LoVo (cell line): ENCODE measurements at regions not wholly inside any gene's neighbourhood (a gene's known extent, or its start where the extent isn't known, plus 50 kb on each side); places are given as distances from the start of the nearest gene placed in this dataset.

Source experiments
- DNase-seq: peaks from one replicate; pipeline ENCODE4 v3.0.0-alpha.2; 2016; ENCODE audit warnings: low spot score

- no peak for DNase-seq
Measured at GRCh38 chr2:156164091-156164720, 168.3 kb downstream of the NR4A2 start.

- DNase-seq = no peak
Measured at GRCh38 chr2:156158808-156159207, 173.7 kb downstream of the NR4A2 start.

DNA sequence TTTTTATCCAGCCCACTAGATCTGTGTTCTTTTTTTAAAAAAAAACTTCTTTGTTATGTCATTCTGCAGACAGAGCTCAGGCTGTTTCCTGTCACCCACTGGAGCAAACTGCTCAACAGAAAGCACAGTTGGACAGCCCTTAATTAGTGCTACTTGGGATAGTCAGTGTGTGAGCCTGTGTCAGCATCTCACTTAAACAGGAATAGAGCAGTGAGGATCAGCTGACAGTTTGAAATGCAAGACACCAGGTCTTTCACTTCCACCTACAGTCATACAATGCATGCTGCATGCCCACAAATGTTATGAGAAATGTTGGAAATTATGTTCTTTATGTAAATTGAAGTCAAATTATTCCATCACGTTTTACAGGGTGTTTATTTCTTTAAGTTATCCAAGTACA lies 174.9 kb downstream of the NR4A2 start:
- DNase-seq = no peak

DNA sequence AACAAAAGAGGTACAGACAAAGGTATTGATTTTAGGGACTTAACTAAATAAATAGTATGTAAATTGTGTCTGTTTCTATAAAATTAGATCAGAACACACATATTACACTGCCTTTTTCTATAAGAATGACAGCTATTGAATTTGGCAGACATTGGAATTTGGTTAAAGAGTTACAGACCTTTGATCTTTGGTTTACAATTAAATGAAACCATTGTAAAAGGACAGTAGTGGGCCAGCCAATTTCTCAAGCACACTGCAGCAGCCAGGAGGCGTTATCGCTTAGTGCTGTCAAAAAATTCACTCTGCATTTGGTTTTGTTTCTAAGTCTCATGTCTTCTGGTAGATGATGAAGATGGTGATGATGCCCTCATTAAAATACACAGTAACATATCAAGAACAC lies 175.9 kb downstream of the NR4A2 start:
- no peak for DNase-seq

DNA sequence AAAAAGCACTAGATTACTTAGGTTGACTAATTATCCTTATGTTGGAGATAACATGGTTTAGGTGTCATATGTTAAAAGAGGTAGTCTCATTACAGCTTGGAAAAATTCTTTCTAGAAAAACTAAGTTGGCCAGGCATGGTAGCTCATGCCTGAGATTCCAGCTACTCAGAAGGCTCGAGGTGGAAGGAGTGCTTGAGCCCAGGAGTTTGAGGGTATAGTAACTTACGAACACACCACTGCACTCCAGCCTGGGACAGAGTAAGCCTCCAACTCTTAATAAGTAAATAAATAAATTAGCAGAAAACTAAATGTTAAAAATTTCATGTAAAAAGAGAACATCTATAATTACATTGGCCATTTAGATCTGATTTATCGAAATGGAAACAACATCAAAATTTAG lies 177.2 kb downstream of the NR4A2 start:
- DNase-seq = no peak

GRCh38 chr2:156151351-156151750 lies 181.2 kb downstream of the NR4A2 start:
- DNase-seq = no peak

DNA sequence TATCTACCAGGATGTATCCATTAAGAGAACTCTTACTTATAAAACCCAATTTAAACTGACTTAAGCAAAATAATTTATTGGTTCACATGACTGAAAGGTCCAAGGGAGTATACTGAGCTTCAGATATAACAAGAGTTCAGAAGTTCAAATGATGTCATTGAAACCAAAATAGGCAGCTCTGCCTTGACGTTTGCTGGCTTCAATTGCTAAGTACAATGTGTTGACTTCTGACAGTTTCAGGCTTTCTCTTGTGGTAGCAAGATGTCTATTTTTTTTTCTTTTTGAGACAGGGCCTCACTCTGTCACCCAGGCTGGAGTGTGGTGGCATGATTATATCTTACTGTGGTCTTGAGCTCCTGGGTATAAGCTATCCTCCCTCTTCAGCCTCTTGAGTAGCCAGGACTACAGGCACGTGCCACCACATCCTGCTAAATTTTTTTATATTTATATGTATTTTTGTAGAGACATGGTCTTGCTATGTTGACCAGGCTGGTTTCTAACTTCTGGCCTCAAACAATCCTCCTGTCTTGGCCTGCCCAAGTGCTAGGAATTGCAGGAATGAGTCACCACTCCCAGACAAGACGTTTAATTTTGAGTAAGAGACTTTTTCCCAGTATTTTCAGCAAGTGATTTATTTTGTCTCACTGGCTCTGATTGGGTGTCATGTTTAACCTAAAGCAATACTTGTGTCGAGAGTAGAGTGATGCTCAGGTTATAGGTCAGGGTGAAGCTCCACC lies 184.8 kb downstream of the NR4A2 start:
- DNase-seq = no peak

DNA sequence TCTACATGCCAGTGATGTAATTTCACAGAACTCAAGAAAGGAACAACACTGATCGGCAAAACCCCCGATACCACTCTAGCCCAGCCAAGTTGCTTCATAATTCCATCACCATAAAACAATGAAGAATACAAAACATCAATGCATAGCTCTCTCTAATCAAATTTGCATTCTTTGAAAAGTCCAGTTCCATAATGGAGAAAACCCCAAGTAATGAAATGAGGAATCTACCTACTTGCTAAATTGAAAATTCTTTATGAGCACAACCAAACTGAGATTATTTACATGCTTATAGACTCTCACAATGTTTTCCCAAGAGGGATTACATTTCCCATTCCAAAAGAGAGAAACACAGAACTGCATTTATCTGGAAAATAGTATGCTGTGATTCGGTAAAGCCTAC lies 186.5 kb downstream of the NR4A2 start:
- no peak for DNase-seq

- no peak for DNase-seq
Measured at GRCh38 chr2:156145469-156145868, 187.1 kb downstream of the NR4A2 start.

- DNase-seq = no peak
Measured at GRCh38 chr2:156136566-156136965, 196.0 kb downstream of the NR4A2 start.

GRCh38 chr2:156134887-156135286 lies 197.6 kb downstream of the NR4A2 start:
- no peak for DNase-seq

DNA sequence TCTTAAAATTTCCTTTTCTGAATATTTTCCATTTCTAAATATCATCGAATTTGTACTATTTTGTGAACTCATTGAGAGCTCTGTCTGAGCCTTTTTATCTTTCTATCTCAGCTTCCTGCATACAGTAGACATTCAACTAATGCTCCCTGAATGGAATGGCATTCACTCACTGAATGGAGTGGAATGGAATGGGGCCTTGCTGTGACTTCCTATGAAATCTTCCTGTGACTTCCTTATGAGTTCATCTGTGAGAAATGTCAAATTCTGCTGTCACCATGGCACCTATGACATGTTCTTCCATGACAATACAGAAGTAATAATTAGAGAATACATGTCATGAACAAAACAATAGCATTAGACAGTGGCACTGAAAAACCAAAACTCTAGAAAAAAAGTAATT lies 199.6 kb downstream of the NR4A2 start:
- DNase-seq = no peak

DNA sequence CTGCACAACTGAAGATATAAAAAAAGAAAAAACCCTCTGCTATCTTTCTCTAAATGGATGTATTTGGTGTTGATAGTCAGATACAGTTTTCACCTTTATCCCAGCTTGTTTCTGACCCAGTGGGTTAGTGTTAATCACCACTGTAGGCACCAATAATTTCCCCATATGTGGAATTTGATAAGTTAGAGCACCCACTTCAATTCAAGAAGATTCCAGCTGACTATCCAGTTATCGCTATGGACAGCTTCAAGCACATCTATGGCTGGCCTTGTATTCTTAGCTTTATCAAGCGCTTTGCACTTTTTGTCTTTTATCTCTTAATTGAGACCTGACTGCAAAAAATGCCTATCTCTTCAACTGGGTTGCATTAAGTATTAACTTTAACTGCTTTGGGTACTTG lies 200.4 kb downstream of the NR4A2 start:
- no peak for DNase-seq

DNA sequence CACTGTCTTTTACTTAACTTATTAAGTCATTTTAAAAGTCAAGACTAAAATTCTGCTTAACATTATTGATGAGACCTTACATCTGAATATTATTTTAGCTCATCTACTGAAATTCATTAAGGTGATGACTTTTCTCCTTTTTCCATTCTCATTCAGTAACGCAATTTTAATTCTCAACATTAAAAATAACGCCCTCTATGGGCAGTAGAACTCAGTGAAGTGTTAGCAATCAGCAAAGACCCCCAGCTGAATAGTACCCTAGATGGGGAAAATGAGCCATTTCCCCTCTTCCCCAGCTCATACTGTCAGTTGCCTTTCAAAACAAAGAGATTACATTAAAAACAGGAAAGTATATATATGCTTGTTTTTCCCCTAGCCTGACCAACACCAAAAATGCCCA lies 203.3 kb downstream of the NR4A2 start:
- DNase-seq = no peak

DNA sequence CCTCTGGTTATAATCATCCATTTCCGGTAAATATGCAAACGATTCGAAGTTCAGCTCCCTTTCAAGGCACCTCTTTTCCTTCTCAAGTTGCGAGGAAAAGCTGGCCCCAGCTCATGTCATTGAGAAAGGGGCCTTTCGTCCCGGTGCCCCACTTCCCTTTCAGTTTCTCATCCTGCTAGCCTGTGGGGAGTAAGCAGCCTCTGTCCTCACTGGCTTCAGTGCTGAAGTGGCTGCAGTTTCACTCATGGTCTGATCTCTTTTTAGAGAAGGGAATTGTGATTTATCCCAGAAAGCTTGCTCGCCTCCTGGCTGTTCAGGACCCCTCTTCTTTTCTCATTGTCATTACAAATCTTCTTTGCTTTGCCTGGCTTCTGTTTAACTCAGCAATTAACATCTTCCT lies 207.5 kb downstream of the NR4A2 start:
- DNase-seq = no peak

GRCh38 chr2:156124458-156124857 lies 208.1 kb downstream of the NR4A2 start:
- DNase-seq = no peak

- no peak for DNase-seq
Measured at GRCh38 chr2:156118753-156119416, 213.6 kb downstream of the NR4A2 start.

DNA sequence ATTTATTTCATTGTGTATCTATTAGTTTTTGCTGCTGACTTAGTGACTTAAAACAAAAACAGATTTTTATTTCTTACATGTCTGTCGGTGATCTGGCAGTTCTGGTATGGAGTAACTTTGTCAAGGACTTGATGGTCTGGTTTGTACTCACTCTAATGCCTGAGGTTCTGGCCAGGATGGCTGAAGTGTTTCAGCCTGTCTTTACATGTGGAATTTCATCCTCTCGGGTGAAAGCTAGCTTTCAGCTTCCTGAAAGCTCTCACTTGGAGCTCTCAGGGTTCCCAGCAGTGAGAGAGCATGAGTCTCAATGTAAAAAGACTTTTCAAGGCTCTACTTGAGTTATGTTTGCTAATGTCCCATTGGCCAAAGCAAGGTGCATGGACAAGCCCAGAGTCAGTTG lies 216.4 kb downstream of the NR4A2 start:
- DNase-seq = no peak

DNA sequence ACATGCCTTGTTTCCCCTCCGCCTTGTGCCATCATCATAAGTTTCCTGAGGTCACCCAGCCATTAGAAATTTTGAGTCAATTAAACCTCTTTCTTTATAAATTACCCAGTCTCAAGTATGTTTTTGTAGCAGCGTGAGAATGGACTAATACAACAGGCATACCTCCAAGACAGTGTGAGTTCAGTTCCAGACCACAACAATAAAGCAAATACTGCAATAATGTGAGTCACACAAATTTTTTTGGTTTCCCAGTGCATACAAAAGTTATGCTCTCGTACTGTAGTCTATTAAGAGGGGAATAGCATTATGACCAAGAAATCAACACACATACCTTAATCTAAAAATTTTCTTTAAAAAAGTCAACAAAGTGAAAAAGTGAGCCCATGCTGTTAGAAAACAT lies 217.2 kb downstream of the NR4A2 start:
- DNase-seq = no peak

- DNase-seq = no peak
Measured at GRCh38 chr2:156112323-156112722, 220.2 kb downstream of the NR4A2 start.

- no peak for DNase-seq
Measured at GRCh38 chr2:156110890-156111289, 221.6 kb downstream of the NR4A2 start.

- DNase-seq = no peak
Measured at GRCh38 chr2:156099382-156099781, 233.1 kb downstream of the NR4A2 start.

DNA sequence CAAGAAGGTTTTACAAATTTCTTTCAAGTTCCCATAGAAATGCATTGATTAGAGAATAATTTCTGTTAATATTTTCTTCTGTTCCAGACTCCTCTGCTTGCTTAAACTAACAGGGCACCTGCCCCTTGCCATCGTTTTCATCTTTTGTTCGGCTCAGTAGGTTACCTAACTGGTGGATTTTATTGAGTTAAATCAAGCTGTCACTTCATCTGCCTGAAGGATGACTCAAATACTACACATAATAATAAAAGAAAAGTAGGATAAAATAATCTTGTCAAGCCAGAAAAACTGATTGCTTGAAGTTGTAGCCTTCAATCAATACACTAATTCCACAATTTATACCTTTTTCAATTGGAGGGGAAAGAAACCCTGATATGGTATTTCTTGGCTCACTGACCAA lies 234.0 kb downstream of the NR4A2 start:
- DNase-seq = no peak

DNA sequence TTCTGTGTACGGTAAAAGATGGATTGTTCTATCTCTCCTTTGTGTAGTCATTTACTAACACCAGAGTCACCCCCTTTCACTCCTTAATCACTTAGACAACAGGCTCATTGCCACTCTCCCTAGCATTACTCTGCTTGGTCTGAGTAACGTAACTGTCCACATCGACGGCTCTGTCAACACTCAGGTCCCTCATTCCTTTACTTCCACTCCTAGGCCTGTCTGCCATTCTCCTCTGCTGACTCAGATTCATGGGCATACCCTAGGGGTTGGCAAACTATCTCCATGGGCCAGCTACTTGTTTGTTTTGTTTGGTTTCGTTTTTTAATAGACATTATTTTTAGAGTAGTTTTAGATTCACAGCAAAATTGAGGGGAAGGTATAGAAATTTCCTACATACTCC lies 243.9 kb downstream of the NR4A2 start:
- no peak for DNase-seq
